ENCODE measurements at regions not wholly inside any gene's neighbourhood (a gene's known extent, or its start where the extent isn't known, plus 50 kb on each side); places are given as distances from the start of the nearest gene placed in this dataset.

DNA sequence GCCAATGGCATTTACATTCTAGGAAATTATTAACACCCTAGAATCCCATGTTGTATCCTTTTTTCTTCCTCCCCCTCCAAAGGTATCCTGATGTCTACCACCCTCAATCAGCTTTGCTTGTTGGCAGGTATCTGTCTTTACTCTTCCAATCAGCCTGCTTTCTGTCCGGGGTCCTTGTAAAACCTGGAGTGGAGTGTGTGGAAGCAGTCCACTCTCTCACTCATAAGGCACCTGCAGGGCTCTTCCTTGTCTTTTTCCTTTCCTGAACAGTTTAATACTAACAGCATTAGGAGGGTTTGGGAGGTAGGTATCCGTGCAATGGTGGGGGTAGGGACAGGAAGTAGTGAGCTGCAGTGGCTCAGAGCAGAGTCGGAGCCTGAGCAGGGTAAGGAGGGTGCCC lies 193.4 kb downstream of the BARX2 start:
- TF ChIP-seq, protein P1, sequence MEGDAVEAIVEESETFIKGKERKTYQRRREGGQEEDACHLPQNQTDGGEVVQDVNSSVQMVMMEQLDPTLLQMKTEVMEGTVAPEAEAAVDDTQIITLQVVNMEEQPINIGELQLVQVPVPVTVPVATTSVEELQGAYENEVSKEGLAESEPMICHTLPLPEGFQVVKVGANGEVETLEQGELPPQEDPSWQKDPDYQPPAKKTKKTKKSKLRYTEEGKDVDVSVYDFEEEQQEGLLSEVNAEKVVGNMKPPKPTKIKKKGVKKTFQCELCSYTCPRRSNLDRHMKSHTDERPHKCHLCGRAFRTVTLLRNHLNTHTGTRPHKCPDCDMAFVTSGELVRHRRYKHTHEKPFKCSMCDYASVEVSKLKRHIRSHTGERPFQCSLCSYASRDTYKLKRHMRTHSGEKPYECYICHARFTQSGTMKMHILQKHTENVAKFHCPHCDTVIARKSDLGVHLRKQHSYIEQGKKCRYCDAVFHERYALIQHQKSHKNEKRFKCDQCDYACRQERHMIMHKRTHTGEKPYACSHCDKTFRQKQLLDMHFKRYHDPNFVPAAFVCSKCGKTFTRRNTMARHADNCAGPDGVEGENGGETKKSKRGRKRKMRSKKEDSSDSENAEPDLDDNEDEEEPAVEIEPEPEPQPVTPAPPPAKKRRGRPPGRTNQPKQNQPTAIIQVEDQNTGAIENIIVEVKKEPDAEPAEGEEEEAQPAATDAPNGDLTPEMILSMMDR (IDR thresholded peaks at IDR 0.05), result no peak
- TF ChIP-seq POLR2A (IDR thresholded peaks at IDR 0.05), result no peak
